ACC112 (cell line): ENCODE measurements at regions not wholly inside any gene's neighbourhood (a gene's known extent, or its start where the extent isn't known, plus 50 kb on each side); places are given as distances from the start of the nearest gene placed in this dataset.

Experiments
- H2AFZ ChIP-seq: fragments of 200-600 bp; sonication (generic); one replicate; pipeline ENCODE4 v1.6.0; 2017; ENCODE audit warnings: antibody characterized with exemption, low read length; ENCODE audit not compliant: unreplicated experiment
- H3K27ac ChIP-seq: fragments of 200-600 bp; sonication (generic); 2 replicates; pipeline ENCODE4 v1.5.1; 2014; ENCODE audit warnings: low read depth, mild to moderate bottlenecking, antibody characterized with exemption, low read length, moderate library complexity
- H3K27me3 ChIP-seq: fragments of 200-600 bp; sonication (generic); 2 replicates; pipeline ENCODE4 v1.6.1; 2014; ENCODE audit warnings: mild to moderate bottlenecking, antibody characterized with exemption, low read length, moderate library complexity, mixed read lengths; ENCODE audit not compliant: insufficient read depth
- H3K36me3 ChIP-seq: fragments of 200-600 bp; sonication (generic); 2 replicates; pipeline ENCODE4 v1.6.1; 2016; ENCODE audit warnings: mild to moderate bottlenecking, antibody characterized with exemption, low read length, moderate library complexity, mixed read lengths; ENCODE audit not compliant: insufficient read depth
- H3K4me1 ChIP-seq: fragments of 200-600 bp; sonication (generic); one replicate; pipeline ENCODE4 v1.6.1; 2016; ENCODE audit warnings: low read length, mixed read lengths; ENCODE audit not compliant: insufficient read depth, unreplicated experiment, control insufficient read depth
- H3K4me3 ChIP-seq: fragments of 200-600 bp; sonication (generic); 2 replicates; pipeline ENCODE4 v1.5.1; 2014; ENCODE audit warnings: mild to moderate bottlenecking, low read depth, low read length
- H3K79me2 ChIP-seq: fragments of 200-600 bp; sonication (generic); one replicate; pipeline ENCODE4 v1.6.0; 2016; ENCODE audit warnings: low read length; ENCODE audit not compliant: control insufficient read depth, unreplicated experiment, insufficient read depth

- Histone ChIP-seq H3K36me3 (no peaks in the 10 kb centered on the region), H3K4me3 (peak overlapping the region; percentile 18; the same call in 1 of the 2 replicates), H3K27ac (no peak overlapping the region), H3K27me3 (no peaks in the 10 kb centered on the region), H3K4me1 (peaks cover 29% of the 10 kb centered on the region), H3K79me2 (no peaks in the 10 kb centered on the region), H2AFZ (peak overlapping the region; percentile 81)
Observed at GRCh38 chr5:68534131-68534940, 318.8 kb downstream of the PIK3R1 start.

GRCh38 chr5:68534956-68535520, 319.5 kb downstream of the PIK3R1 start:
- H2AFZ ChIP-seq, result peak overlapping the region; percentile 81
- no peaks in the 10 kb centered on the region for H3K27me3 ChIP-seq
- no peak overlapping the region for H3K27ac ChIP-seq
- H3K36me3 ChIP-seq, result no peaks in the 10 kb centered on the region
- H3K79me2 ChIP-seq, result no peaks in the 10 kb centered on the region
- H3K4me3 ChIP-seq, result peak overlapping the region; percentile 18; the same call in 1 of the 2 replicates
- peaks cover 22% of the 10 kb centered on the region for H3K4me1 ChIP-seq

GRCh38 chr5:68538814-68539420, 323.4 kb downstream of the PIK3R1 start:
- Histone ChIP-seq H3K4me3 (no peak overlapping the region), H3K4me1 (peaks cover 32% of the 10 kb centered on the region), H3K27ac (no peak overlapping the region), H3K27me3 (no peaks in the 10 kb centered on the region), H3K79me2 (no peaks in the 10 kb centered on the region), H2AFZ (no peak overlapping the region), H3K36me3 (no peaks in the 10 kb centered on the region)

- Histone ChIP-seq H3K79me2 (no peaks in the 10 kb centered on the region), H3K4me3 (no peak overlapping the region), H3K36me3 (no peaks in the 10 kb centered on the region), H3K27me3 (no peaks in the 10 kb centered on the region), H2AFZ (no peak overlapping the region), H3K4me1 (peaks cover 39% of the 10 kb centered on the region), H3K27ac (0 out of 2 replicates have a peak overlapping the region, but pooled peaks have one; percentile 38)
Observed at GRCh38 chr5:68540798-68541590, 325.4 kb downstream of the PIK3R1 start.

GRCh38 chr5:68542207-68542606, 326.7 kb downstream of the PIK3R1 start:
- H3K27ac ChIP-seq, result peak overlapping the region; percentile 38

GRCh38 chr5:68543212-68543611, 327.7 kb downstream of the PIK3R1 start:
- no peaks in the 10 kb centered on the region for H3K79me2 ChIP-seq
- no peak overlapping the region for H3K27ac ChIP-seq
- peaks cover 41% of the 10 kb centered on the region for H3K4me1 ChIP-seq
- H3K36me3 ChIP-seq, result no peaks in the 10 kb centered on the region
- no peak overlapping the region for H2AFZ ChIP-seq
- H3K4me3 ChIP-seq, result no peak overlapping the region
- no peaks in the 10 kb centered on the region for H3K27me3 ChIP-seq

More at GRCh38 chr5:68542207-68542606, 326.7 kb downstream of the PIK3R1 start:
- Histone ChIP-seq H3K4me3 (peak overlapping the region; percentile 25; the same call in 1 of the 2 replicates), H3K36me3 (no peaks in the 10 kb centered on the region), H3K4me1 (peaks cover 39% of the 10 kb centered on the region), H3K27me3 (no peaks in the 10 kb centered on the region), H3K79me2 (no peaks in the 10 kb centered on the region), H2AFZ (no peak overlapping the region)

- no peaks in the 10 kb centered on the region for H3K27me3 ChIP-seq
- H2AFZ ChIP-seq, result no peak overlapping the region
- no peak overlapping the region for H3K27ac ChIP-seq
- H3K4me3 ChIP-seq, result no peak overlapping the region
- H3K4me1 ChIP-seq, result peaks cover 51% of the 10 kb centered on the region
- H3K36me3 ChIP-seq, result no peaks in the 10 kb centered on the region
- H3K79me2 ChIP-seq, result no peaks in the 10 kb centered on the region
Observed at GRCh38 chr5:68544091-68544647, 328.6 kb downstream of the PIK3R1 start.

- no peaks in the 10 kb centered on the region for H3K36me3 ChIP-seq
- H3K27ac ChIP-seq, result peak overlapping the region; percentile 22; the same call in 1 of the 2 replicates
- H3K27me3 ChIP-seq, result no peaks in the 10 kb centered on the region
- H3K4me1 ChIP-seq, result peaks cover 58% of the 10 kb centered on the region
- no peak overlapping the region for H3K4me3 ChIP-seq
- H2AFZ ChIP-seq, result no peak overlapping the region
- no peaks in the 10 kb centered on the region for H3K79me2 ChIP-seq
Observed at GRCh38 chr5:68544648-68545552, 329.3 kb downstream of the PIK3R1 start.

- Histone ChIP-seq H3K4me1 (peaks cover 60% of the 10 kb centered on the region), H3K27ac (peak overlapping the region; percentile 22; the same call in 1 of the 2 replicates), H3K79me2 (no peaks in the 10 kb centered on the region), H3K4me3 (no peak overlapping the region), H3K27me3 (no peaks in the 10 kb centered on the region), H3K36me3 (no peaks in the 10 kb centered on the region), H2AFZ (no peak overlapping the region)
Observed at GRCh38 chr5:68545636-68546295, 330.2 kb downstream of the PIK3R1 start.
